Esophagus mucosa (tissue), 1 donor: ENCODE measurements at regions not wholly inside any gene's neighbourhood (a gene's known extent, or its start where the extent isn't known, plus 50 kb on each side); places are given as distances from the start of the nearest gene placed in this dataset.

ENCODE experiments used
- ATAC-seq: fragments of 200-7000 bp; cut with Tn5 transposase; one replicate; pipeline ENCODE4 v1.9.1; 2020
- donor health status: DM: yes; HTN: yes; CAD: no.

DNA sequence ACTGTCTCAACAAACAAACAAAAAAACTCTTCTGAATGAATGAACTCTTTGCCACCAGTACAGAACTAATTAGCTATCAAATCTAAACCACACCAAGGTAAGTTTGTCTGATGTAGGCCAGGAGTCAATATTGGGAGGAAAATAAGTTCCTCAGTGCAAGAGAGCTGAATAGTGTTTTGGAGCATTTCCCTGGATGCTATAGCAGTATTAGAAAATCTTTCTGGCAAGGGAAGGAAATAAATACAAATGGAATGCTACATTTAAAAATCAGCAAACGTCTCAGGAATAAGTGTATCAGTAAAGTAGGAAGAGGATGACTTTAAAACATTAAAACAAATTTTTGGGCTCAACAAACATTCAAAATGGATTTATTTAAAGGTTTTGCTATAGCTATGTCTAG is 81.3 kb upstream of the TMTC4 start:
- ATAC-seq, result no peak

DNA sequence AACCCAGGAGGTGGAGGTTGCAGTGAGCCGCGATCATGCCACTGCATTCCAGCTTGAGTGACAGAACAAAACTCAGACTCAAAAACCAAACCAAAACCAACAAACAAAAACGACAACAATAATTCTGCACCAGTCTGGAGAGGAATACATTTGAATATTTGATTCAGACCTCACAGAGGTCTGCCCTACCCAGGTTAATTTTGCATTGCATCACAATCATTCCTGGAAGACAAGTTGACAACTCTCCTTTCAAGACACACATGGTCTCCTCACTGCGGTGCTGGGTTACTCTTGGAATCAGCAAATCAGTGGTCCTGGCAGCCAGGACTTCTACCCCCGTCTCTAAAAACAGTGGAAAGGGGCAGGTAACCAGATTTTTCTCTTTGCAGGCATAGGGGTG is 79.9 kb upstream of the TMTC4 start:
- ATAC-seq, result no peak

DNA sequence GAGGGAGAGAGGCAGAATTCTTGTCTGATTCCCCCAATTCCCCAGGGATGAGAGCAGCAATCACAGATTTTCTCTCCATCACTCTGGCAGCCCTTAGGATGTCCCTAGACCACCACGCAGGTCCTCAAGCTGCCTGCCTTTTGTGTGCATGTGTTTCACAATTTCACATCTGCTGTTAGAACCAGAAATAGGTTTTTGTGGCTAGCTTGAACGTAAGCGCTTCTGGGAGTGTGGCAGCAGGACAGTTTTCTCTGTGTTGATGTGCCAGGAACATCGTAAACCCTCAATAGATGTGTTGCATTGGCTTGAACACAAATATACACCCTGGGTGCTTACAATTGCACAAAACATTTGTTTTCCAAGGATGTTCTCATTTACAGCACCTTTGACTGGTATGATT is 78.8 kb upstream of the TMTC4 start:
- no peak for ATAC-seq

DNA sequence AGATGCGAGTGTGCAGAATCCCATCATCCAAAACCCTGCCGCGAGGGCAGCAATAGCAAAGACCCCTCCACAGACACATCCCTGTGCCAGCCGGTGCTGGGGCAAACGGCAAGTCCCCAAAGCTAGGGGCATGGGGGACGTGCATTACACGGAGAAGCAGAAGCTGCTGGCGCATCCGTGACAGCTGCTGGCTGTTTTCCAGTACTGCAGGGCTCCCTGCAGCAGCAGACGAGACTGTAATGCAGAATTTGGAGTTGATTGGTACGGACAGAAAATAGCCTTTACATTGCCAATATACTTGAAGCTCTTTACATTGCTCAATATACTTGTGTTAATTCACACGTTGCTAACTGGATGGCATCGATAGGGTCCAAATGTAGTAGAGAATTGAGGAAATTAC is 77.2 kb upstream of the TMTC4 start:
- ATAC-seq, result no peak

DNA sequence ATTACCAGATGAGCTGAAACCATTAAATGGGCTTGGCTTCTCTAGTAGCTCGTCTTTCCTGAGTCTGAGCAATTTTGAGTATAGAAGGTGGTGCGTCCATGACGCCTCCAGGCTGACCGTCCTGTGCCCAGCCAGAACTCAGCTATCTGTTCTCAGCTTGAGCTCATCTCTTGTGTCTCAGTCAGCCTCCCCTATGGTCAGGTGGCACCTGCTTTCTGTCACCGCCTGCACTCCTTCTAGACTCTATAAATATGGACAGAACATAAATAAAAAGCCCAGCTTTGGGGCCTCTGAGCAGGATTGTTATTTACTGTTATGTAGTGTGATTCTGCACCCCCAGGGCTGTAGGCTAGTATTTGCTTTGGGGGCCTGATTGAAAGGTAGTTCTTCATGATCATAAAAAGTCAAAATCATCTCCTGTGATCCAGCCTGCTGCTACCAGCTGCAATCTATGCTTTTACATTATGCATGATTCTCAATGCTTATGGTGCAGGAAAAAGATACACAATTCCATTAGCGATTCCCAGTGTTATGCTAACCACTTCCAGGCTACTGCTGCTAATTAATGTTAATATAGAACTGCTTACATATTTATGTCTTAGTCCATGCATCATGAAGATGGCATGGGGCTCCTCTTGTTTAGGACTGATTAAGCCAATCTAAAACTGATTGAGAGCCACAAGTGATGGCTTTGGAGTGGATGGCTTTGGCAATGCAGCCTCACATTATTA is 72.5 kb upstream of the TMTC4 start:
- no peak for ATAC-seq

DNA sequence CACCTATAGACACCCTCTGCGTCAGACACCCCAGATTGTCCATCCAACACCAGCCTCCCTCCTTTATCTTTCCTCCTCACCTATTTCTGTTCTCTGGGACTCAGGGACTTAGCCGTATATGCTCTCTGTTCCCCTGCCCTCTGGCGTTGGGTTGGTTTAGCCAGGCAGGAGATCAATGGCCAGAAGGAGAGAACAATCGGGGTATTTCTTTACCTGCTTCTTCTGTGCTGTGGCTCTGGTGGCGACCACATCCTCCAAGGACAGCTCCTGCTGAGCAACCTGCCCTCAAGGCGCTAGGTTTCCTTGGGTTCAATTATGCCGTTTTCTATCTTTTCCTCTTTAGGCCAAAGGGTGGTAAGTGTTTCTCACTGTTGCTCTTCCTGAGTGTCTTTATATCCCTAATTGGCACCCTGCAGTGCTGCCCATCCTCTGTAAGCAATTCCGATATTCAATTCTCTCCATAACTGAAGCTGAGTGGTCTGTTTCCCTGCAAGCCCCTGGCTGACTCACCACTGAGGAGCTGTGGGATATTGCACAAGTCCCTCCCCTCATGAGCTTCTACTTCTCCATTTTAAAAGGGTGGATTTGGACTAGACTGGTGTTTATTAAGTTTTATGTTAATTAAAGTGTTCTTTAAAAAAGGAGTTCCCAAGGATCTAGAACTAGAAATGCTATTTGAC is 63.7 kb upstream of the TMTC4 start:
- ATAC-seq, result no peak

DNA sequence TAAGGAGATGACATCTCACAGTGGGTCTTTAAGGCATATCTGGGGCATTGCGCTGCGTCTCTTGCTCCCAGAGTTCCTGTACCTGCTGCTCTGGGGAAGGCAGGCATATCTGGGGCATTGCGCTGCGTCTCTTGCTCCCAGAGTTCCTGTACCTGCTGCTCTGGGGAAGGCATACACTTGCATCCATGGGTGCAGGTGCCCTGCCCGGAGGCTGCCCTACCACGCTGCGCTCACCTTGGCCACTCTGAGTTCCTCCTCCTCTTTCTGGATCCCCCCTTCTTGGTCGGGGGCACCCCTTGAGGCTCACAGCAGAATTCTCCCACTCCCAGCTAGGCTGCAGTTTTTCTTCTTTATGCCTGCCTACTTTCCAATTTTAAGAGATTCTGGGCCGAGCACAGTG is 60.9 kb upstream of the TMTC4 start:
- no peak for ATAC-seq

DNA sequence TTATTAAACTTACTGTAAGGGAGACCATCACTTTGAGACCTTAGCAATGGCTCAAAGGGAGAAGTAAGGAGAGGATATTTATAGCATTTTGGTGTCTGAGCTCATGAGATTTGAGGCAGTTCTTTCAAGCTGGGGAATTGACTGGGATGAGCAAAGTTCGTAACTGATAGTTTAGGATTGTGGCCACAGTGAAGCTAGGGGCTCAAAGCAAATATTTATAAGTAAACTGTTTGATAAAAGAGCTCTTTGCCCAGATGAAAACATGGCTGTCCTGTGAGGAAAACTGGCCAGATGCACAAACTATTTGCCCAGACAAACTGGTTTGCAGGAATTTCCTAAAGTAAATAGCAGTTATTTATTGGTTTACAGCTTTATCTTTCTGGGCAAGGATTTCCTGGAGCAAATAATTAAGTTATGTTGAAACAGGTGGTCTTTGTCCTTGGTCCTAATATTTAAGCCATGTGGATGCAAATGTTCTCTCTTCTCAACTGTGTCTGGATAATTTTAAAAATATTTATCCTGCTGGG is 59.7 kb upstream of the TMTC4 start:
- ATAC-seq, result no peak

DNA sequence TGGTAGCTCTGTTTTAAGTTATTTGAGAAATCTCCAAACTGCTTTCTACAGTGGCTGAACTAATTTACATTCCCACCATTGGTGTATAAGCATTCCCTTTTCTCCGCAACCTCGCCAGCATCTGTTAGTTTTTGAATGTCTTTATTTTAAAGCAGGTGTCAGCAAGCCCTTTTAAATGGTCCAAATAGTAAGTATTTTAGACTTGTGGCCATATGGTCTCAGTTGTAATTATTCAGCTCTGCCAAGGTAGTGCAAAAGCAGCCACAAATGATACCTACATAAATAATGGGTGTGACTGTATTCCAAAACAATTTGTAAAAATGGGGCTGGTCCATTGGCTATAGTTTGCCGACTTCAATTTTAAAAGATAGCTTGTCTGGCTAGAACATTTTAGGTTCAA is 58.7 kb upstream of the TMTC4 start:
- no peak for ATAC-seq

DNA sequence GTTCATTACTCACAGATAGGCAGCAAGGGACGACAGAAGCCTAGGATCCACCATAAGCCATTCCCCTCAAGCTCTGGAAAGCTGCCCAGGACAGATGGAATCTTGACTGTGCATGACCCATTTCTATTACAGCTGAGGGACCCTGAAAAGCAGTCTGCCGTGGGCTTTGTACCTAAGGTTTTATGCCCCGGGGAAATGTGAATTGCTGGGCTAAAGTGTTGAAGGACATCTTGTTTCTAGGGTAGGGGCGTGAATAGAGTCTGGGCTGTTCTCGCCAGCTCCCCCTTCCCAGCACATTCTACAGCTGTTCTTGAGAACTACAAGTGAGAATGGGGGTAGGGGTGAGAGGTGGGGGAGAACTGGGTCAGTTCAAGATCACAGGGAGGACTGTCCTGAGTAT is 53.6 kb upstream of the TMTC4 start:
- no peak for ATAC-seq

DNA sequence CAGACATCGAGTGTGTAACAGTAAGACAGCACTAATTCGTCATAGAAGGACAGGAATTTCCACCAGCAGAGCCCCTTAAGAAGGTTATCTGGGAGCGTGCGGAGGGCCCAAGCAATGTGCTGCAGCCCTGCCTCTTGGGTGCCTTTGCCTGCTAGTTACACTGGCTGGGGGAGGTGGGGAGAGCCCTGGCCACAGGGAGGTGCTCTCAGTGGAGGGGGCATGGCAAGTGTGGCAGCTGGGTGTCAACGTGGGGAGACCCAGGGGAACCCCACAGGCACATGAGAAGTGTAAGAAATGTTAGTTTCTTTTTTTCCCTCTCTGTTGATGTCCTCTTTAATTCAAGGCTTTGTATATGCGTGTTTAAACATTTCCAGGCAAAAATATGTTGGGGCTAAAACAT is 50.9 kb upstream of the TMTC4 start:
- ATAC-seq, result no peak

DNA sequence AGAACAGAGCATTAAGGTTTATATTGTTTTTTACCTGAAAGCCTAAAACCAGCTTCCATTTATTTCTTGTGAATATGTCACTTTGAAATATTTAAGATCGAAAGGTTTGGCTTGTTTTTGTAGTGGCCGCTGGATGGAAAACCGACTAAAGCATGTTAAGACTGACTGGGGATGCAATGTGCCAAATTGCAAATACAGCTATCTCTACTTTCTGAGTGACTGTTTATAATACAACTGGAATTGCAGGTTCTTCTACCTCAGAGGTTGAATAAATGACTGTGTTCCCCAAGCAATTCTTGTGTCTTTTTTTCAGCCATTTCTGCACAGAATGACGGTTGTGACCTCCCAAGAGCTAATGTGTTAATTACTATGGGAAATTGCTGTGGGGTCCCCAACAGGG is 50.0 kb upstream of the TMTC4 start:
- ATAC-seq, result no peak
